Stomach (tissue), 8 donors: ENCODE measurements at regions not wholly inside any gene's neighbourhood (a gene's known extent, or its start where the extent isn't known, plus 50 kb on each side); places are given as distances from the start of the nearest gene placed in this dataset.

Experiments
- DNase-seq, 2 donors: peaks; one replicate each; pipeline versions ENCODE4 v3.0.0 to v3.0.0-alpha.2; 2013 to 2019
- H3K27ac ChIP-seq, 5 donors: fragments of 200-600 bp in 4 of 5; sonication (generic) in 4 of 5; one replicate each; pipeline ENCODE4 v1.5.1; 2013 to 2019; ENCODE audit warnings: mild to moderate bottlenecking in 1 of 5, moderate library complexity in 1 of 5
- H3K27me3 ChIP-seq, 3 donors: fragments of 200-600 bp; sonication (generic); one replicate each; pipeline ENCODE4 v1.5.1; 2017 to 2019; ENCODE audit warnings: mixed run types in 1 of 3
- H3K36me3 ChIP-seq, 4 donors: fragments of 200-600 bp; sonication (generic); 1 replicate in 3 of 4; 2 replicates in 1 of 4; pipeline ENCODE4 v1.5.1; 2016 to 2019
- H3K4me1 ChIP-seq, 4 donors: fragments of 200-600 bp; sonication (generic); one replicate each; pipeline ENCODE4 v1.5.1; 2016 to 2019
- H3K4me3 ChIP-seq, 4 donors: fragments of 200-600 bp; sonication (generic) in 3 of 4; one replicate each; pipeline ENCODE4 v1.5.1; 2016 to 2019; ENCODE audit warnings: mild to moderate bottlenecking in 1 of 4
- H3K9me3 ChIP-seq, 4 donors: fragments of 200-600 bp; sonication (generic); one replicate each; pipeline ENCODE4 v1.5.1; 2016 to 2019
- CTCF ChIP-seq, 7 experiments: fragments of 450-650 bp in 4 of 7; fragments of 200-600 bp in 3 of 7; sonication (generic) in 3 of 7; IDR thresholded peaks; one replicate each; pipeline ENCODE4 v1.5.1; 2016 to 2019; ENCODE audit warnings: antibody characterized with exemption in 7 of 7, control low read depth in 2 of 7, mild to moderate bottlenecking in 1 of 7
- EP300 ChIP-seq: sonication (generic); formaldehyde crosslinking; IDR thresholded peaks from one replicate; pipeline ENCODE4 v1.6.1; 2017; ENCODE audit warnings: antibody characterized with exemption
- POLR2A ChIP-seq, 4 donors: fragments of 450-650 bp; IDR thresholded peaks; one replicate each; pipeline ENCODE4 v1.6.1; 2016; ENCODE audit warnings: antibody characterized with exemption in 4 of 4, control low read depth in 2 of 4, mild to moderate bottlenecking in 1 of 4, moderate library complexity in 1 of 4
- POLR2AphosphoS5 ChIP-seq, 3 donors: sonication (generic); formaldehyde crosslinking; IDR thresholded peaks; one replicate each; pipeline ENCODE4 v1.6.1; 2016; ENCODE audit warnings: antibody characterized with exemption in 3 of 3
- WGBS, 5 donors: extraction: QIAGEN DNeasy Blood & Tissue Kit in 3 of 5; methylation state at CpG; one replicate each; pipeline versions ENCODE4 v1.1.5 to v1.1.7; 2013 to 2018; 5-methylcytosine and 5-hydroxymethylcytosine counted together
- intact Hi-C: fragments of 100-400 bp; cut with DNase I; formaldehyde crosslinking; loops from one replicate; pipeline ENCODE4 v1.15.1; 2023; ENCODE audit warnings: low total_unique reads
- donor health status: healthy with polysubstance abuse.
- donor health status: Bipolar disorder and iron deficiency.
- donor health status: healthy.

- Histone ChIP-seq H3K9me3 (peaks cover 0 to 21% (median 12%) of the 10 kb centered on the region in 4 donors), H3K27ac (no peak overlapping the region), H3K27me3 (peaks cover 0 to 5% (median 0%) of the 10 kb centered on the region in 3 donors), H3K36me3 (no peaks in the 10 kb centered on the region), H3K4me3 (no peak overlapping the region), H3K4me1 (no peaks in the 10 kb centered on the region)
- no peak for DNase-seq
- intact Hi-C loops = no loop called here
- TF ChIP-seq POLR2A (IDR thresholded peaks at IDR 0.05) (no peak), CTCF (IDR thresholded peaks at IDR 0.05) (no peak), EP300 (no peak), POLR2AphosphoS5 (IDR thresholded peaks at IDR 0.05) (no peak)
- 42 to 75% (median 56%) methylated on average over 3 of the region's 3 CpGs for WGBS, 5 donors
Measured at GRCh38 chr19:31983647-31984046, 361.8 kb upstream of the ZNF507 start.

DNA sequence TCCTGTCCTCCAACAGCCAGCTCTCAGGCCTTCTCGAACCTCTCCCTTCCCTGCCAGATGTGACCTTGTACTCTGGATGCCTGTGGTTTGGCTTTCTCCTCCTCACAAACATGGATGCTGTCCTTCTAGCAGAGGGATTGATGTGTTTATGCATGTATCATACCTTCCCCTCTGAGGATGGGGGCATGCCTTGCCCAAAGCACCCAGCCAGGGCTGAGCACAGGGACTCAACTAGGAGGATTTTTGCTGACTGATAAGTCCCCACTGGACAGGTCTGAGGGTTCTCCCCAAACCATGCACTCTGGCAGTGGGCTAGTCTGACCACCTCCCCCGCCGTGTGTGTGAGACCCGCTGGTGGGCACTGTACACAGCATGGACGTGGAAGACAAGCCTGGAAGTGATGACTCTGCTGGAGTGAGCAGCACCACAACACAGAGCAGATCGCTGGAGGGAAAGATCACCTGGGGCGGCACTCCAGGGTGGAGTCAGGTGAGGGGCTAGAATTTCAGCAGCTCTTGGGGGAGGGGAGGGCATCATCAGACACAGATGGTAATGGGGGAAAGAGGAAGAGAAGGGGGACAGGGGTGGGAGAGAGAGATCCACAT, 360.3 kb upstream of the ZNF507 start:
- Histone ChIP-seq H3K9me3 (peaks cover 0 to 21% (median 12%) of the 10 kb centered on the region in 4 donors), H3K27ac (no peak overlapping the region), H3K36me3 (no peaks in the 10 kb centered on the region), H3K4me3 (no peak overlapping the region), H3K4me1 (no peaks in the 10 kb centered on the region), H3K27me3 (peaks cover 0 to 5% (median 0%) of the 10 kb centered on the region in 3 donors)
- intact Hi-C loops = no loop called here
- DNase-seq = no peak
- TF ChIP-seq EP300 = no peak
- no peak for TF ChIP-seq POLR2AphosphoS5 (IDR thresholded peaks at IDR 0.05)
- no peak for TF ChIP-seq POLR2A (IDR thresholded peaks at IDR 0.05)
- no peak for TF ChIP-seq CTCF (IDR thresholded peaks at IDR 0.05)
- 82 to 93% (median 88%) methylated on average over 7 of the region's 7 CpGs for whole genome bisulfite sequencing, 5 donors

- H3K4me1 ChIP-seq = no peaks in the 10 kb centered on the region
- TF ChIP-seq EP300 = no peak
- no peak for TF ChIP-seq POLR2AphosphoS5 (IDR thresholded peaks at IDR 0.05)
- TF ChIP-seq POLR2A (IDR thresholded peaks at IDR 0.05) = no peak
- TF ChIP-seq CTCF (IDR thresholded peaks at IDR 0.05) = no peak
- H3K9me3 ChIP-seq = peaks cover 0 to 21% (median 12%) of the 10 kb centered on the region in 4 donors
- H3K36me3 ChIP-seq = no peaks in the 10 kb centered on the region
- H3K27me3 ChIP-seq = peaks cover 0 to 5% (median 0%) of the 10 kb centered on the region in 3 donors
- WGBS, 5 donors = 42 to 68% (median 48%) methylated on average over 1 of the region's 1 CpG
- no peak overlapping the region for H3K4me3 ChIP-seq
- intact Hi-C loops = no loop called here
- H3K27ac ChIP-seq = no peak overlapping the region
- DNase-seq = no peak
Measured at GRCh38 chr19:31986951-31987350, 358.5 kb upstream of the ZNF507 start.

GRCh38 chr19:31988256-31988655, 357.2 kb upstream of the ZNF507 start:
- DNase-seq = no peak
- TF ChIP-seq POLR2A (IDR thresholded peaks at IDR 0.05) (no peak), POLR2AphosphoS5 (IDR thresholded peaks at IDR 0.05) (no peak), EP300 (no peak), CTCF (IDR thresholded peaks at IDR 0.05) (no peak)
- Histone ChIP-seq H3K27me3 (peaks cover 0 to 5% (median 0%) of the 10 kb centered on the region in 3 donors), H3K36me3 (no peaks in the 10 kb centered on the region), H3K27ac (no peak overlapping the region), H3K4me3 (no peak overlapping the region), H3K4me1 (no peaks in the 10 kb centered on the region), H3K9me3 (peaks cover 0 to 21% (median 12%) of the 10 kb centered on the region in 4 donors)
- 84 to 95% (median 92%) methylated on average over 2 of the region's 2 CpGs for WGBS, 5 donors
- intact Hi-C loops = no loop called here
